GM20000 (cell line): ENCODE measurements at regions not wholly inside any gene's neighbourhood (a gene's known extent, or its start where the extent isn't known, plus 50 kb on each side); places are given as distances from the start of the nearest gene placed in this dataset.
"Not testable (repeated sequence)": the region's sequence is repeated elsewhere in the genome, so short reads cannot be mapped to it uniquely, and the experiment has no call there.

Experiments used
- DNase-seq: peaks from one replicate; pipeline ENCODE4 v3.0.0; 2012; ENCODE audit warnings: low spot score
- CTCF ChIP-seq: IDR thresholded peaks from 2 replicates; pipeline ENCODE4 v1.5.1; 2012; ENCODE audit warnings: mild to moderate bottlenecking, control low read depth; ENCODE audit errors: extremely low read depth, missing control alignments

DNA sequence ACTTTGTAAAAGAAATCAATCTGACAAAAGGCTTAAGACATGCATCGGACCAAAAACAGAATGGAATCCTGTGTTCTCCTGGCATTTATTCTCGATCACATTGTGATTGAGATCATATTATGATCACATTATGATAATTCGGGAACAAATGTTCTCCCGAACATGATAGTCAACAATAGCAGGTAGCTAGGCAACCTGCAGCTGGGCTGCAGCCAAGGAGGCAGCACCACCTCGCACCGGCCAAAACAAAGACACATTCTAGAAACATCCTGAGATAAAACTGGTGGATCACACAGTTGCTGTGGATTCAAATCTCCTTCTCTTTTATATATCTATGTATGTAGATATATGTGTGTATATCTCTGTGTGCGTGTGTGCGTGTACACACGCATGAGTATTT, 480.6 kb upstream of the CYLC2 start:
- DNase-seq, result no peak
- TF ChIP-seq CTCF, result no peak

DNA sequence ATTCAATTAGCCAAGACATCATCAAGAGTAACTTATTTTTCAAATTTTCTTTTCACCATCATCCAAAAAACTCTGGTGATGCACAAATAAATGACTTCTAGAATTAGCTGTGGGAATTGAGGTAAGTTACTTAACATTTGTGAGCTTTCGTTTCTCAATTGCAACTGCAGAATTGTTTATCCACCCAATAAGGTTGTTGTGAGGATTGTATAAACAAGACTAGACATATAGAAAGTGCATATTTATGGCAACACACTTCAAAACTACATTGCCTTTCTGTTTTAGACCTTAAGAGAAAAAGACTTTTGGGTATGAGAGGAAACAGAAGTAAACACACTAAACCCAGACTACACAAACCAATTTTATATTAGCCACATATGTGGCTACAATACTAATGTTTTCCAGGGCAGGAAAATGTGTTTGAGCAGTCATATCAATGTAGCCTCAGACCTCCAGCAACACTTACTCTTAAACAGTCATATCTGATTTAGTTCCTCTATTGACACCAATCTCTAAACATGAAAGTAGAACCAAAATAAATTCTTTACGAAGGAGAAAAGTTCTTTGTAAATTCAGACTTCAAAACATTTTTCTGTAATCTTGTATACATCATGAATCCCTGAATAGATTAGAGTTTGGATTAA, 488.0 kb upstream of the CYLC2 start:
- DNase-seq, result no peak
- no peak for TF ChIP-seq CTCF

DNA sequence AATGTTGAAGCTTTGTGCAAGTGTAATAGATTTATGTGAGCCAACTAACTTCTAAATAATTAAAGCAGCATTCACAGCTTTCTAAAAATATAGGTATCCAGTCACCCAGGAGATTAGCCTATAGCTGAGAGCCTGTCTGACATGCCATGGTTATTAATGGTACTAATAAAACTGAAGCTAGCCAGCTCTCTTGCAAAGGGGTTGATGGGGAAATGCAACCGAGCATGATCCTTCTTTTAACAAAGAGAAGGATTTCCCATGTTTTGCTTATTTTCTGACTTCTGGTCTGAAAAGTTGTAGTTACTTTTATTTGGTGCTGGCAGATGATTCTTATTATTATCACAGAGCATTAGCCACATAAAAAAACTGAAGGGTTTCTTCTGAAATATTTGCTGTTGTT, 488.7 kb upstream of the CYLC2 start:
- TF ChIP-seq CTCF, result no peak
- DNase-seq, result no peak

- TF ChIP-seq CTCF, result no peak
- DNase-seq, result peak; percentile 19
These were observed 495.7 kb upstream of the CYLC2 start for GRCh38 chr9:102499468-102499867.

DNA sequence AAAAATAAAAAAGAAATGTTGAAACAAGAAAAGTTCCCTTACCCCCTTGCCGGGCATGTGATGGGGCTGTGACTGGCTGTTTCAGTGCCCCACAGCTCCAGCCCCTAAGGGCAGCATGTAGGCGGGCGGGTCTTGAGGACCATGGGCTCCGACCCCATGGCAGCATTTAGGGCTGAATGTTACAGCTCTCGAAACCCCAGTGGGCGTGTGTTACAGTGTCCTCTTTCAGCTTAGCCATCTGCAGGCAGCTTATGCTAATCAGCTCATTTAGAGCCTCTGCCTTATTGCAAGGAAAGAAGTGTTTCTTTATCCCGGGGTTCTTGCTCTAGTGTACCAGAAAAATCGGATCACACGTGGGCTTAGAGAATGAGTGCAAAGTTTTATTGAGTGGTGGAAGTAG, 497.4 kb upstream of the CYLC2 start:
- no peak for TF ChIP-seq CTCF
- no peak for DNase-seq

GRCh38 chr9:102486976-102487375, 508.2 kb upstream of the CYLC2 start:
- not testable (repeated sequence) for DNase-seq

DNA sequence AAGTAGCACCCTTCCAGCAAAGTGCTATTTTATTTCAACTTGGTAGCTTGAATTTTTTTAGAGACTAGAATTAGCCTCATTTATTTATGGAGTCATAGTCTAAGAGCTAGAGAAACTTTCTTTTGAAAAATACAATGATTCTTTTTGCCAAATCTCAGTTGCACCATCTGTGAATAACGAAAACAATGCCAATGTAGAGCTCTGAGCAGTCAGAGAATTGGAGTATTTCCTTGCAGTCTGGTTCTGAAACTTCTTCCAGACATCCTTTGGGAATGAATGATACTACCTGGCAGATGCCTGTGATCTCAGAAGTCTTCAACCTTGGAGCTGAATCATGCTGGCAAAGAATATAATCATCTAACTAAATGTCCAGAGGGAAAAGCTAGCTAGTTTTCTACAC, 511.5 kb upstream of the CYLC2 start:
- DNase-seq, result no peak
- TF ChIP-seq CTCF, result no peak

GRCh38 chr9:102482776-102483175, 512.4 kb upstream of the CYLC2 start:
- no peak for TF ChIP-seq CTCF
- no peak for DNase-seq
